ENCODE measurements at regions not wholly inside any gene's neighbourhood (a gene's known extent, or its start where the extent isn't known, plus 50 kb on each side); places are given as distances from the start of the nearest gene placed in this dataset.

GRCh38 chr14:22152161-22152870 is 436.7 kb downstream of the DAD1 start:
- Histone ChIP-seq H3K4me3 (replicated peaks in 1 of 3; ENCODE audit: insufficient read depth in 1 of 3, low read depth in 2 of 3, low read length in 3 of 3) (no peak overlapping the region), H3K9me3 (ENCODE audit: low read length) (peaks cover 13% of the 10 kb centered on the region), H3K4me2 (ENCODE audit: low read depth, low read length) (no peak overlapping the region), H3K79me2 (ENCODE audit: insufficient read depth, low read length) (no peaks in the 10 kb centered on the region), H3K27ac (ENCODE audit: extremely low read length, insufficient read depth, low read length) (no peak overlapping the region), H3K9ac (ENCODE audit: insufficient read depth, low read depth, low read length) (no peak overlapping the region), H3K4me1 (ENCODE audit: insufficient read depth, low read length) (no peaks in the 10 kb centered on the region), H3K27me3 (ENCODE audit: control insufficient read depth in 1 of 2, insufficient read depth in 2 of 2, low read length in 2 of 2) (no peaks in the 10 kb centered on the region), H3K36me3 (replicated peaks in 1 of 2; ENCODE audit: control insufficient read depth in 1 of 2, insufficient read depth in 2 of 2, low read length in 2 of 2) (no peaks in the 10 kb centered on the region), H4K20me1 (ENCODE audit: insufficient read depth, low read length) (no peaks in the 10 kb centered on the region), H2AFZ (ENCODE audit: low read length) (no peak overlapping the region)
- FAIRE-seq (no peak), DNase-seq (ENCODE audit: low spot score) (no peak), ATAC-seq (no peak)
- intact Hi-C loops (cut with micrococcal nuclease; ENCODE audit: unreplicated experiment) (no loop called here), in situ Hi-C loops (cut with HindIII; ENCODE audit: extremely low pct_ligation_motif_present, low pct_unique_long_range_greater_than_20kb) (no loop called here)
- POLR2A ChIA-PET, result no interaction called here
- TF ChIP-seq ZNF850 (CRISPR knock-in tag; conservative IDR thresholded peaks at IDR 0.05) (0 out of 2 replicates have a peak, but pooled peaks have one; percentile 78), DZIP1 (CRISPR knock-in tag; IDR thresholded peaks at IDR 0.05) (no peak)
- CTCF ChIA-PET (ENCODE audit: low intra/inter-chr PET ratio, low total read pairs), result no interaction called here
- WGBS (ENCODE audit: low lambda C conversion rate), result 8% methylated on average over 3 of the region's 3 CpGs
- no TSS peak for BruUV-seq (replicated peaks)

- ChIA-PET CTCF (ENCODE audit: low intra/inter-chr PET ratio, low total read pairs) (no interaction called here), POLR2A (no interaction called here)
- ATAC-seq (no peak), FAIRE-seq (no peak), DNase-seq (ENCODE audit: low spot score) (no peak)
- Histone ChIP-seq H4K20me1 (ENCODE audit: insufficient read depth, low read length) (no peaks in the 10 kb centered on the region), H3K4me1 (ENCODE audit: insufficient read depth, low read length) (no peaks in the 10 kb centered on the region), H3K36me3 (replicated peaks in 1 of 2; ENCODE audit: control insufficient read depth in 1 of 2, insufficient read depth in 2 of 2, low read length in 2 of 2) (no peaks in the 10 kb centered on the region), H3K27me3 (ENCODE audit: control insufficient read depth in 1 of 2, insufficient read depth in 2 of 2, low read length in 2 of 2) (no peaks in the 10 kb centered on the region), H3K79me2 (ENCODE audit: insufficient read depth, low read length) (no peaks in the 10 kb centered on the region), H3K9me3 (ENCODE audit: low read length) (peaks cover 13% of the 10 kb centered on the region), H2AFZ (ENCODE audit: low read length) (no peak overlapping the region), H3K27ac (ENCODE audit: extremely low read length, insufficient read depth, low read length) (no peak overlapping the region), H3K9ac (ENCODE audit: insufficient read depth, low read depth, low read length) (no peak overlapping the region), H3K4me2 (ENCODE audit: low read depth, low read length) (no peak overlapping the region), H3K4me3 (replicated peaks in 1 of 3; ENCODE audit: insufficient read depth in 1 of 3, low read depth in 2 of 3, low read length in 3 of 3) (no peak overlapping the region)
- 31% methylated on average over 4 of the region's 4 CpGs for WGBS (ENCODE audit: low lambda C conversion rate)
- BruUV-seq (replicated peaks), result no TSS peak
- TF ChIP-seq NONO (IDR thresholded peaks at IDR 0.05), result no peak
- no peak for TF ChIP-seq NONO (CRISPR knock-in tag; conservative IDR thresholded peaks at IDR 0.05)
- no peak for TF ChIP-seq NAIF1 (CRISPR knock-in tag; IDR thresholded peaks at IDR 0.05; ENCODE audit: borderline replicate concordance)
- TF ChIP-seq ZSCAN31 (CRISPR knock-in tag; IDR thresholded peaks at IDR 0.05; ENCODE audit: low read depth), result no peak
- intact Hi-C loops (cut with micrococcal nuclease; ENCODE audit: unreplicated experiment) (no loop called here), in situ Hi-C loops (cut with HindIII; ENCODE audit: extremely low pct_ligation_motif_present, low pct_unique_long_range_greater_than_20kb) (no loop called here)
These were observed 437.9 kb downstream of the DAD1 start for GRCh38 chr14:22151121-22151520.

Measured in HepG2 (cell line).